Activated gamma-delta T cell treated with Interleukin-2 at 50 U/mL for 16 hours (primary cell): ENCODE measurements at regions not wholly inside any gene's neighbourhood (a gene's known extent, or its start where the extent isn't known, plus 50 kb on each side); places are given as distances from the start of the nearest gene placed in this dataset.
"Not testable (repeated sequence)": the region's sequence is repeated elsewhere in the genome, so short reads cannot be mapped to it uniquely, and the experiment has no call there.

Source experiments
- DNase-seq: peaks from one replicate; pipeline ENCODE4 v3.0.0-alpha.2; 2020

DNA sequence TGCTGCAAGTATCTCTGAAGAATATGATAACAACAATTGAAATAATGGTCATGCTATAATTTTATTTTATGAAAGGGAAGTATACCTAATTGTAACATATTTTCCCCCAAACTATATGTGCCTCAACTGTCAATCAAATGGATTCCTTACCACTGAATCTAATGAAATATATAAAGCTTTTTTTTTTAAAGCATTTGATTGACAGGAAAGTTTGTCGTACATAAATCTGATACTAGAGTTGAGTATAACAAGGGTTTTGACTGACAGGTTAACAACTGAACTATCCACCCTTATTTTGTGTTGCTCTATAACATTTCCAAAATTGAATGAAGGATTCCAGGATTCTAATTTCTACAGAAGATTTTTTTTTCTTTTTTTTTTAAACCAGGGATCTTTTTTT lies 1333.3 kb upstream of the SLC39A10 start:
- DNase-seq = no peak

DNA sequence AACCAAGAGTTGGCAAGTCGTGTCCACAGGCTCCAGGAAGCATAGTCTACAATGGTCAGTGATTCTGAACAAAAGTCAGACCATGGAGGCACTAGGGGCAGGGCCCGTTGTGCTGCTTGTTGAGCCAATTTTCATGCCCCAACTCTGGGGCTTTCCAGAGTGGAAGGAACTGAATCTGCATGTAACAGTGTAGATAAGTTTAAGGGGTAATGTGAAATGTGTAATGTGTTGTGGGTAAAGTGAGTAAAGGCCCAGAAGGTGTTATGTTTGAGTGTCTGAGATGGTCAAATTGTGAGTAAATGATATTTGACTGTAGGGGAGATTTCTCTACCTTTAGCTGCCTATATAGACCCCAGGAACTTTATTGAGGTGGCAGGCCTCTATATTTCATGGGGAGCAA lies 1336.5 kb upstream of the SLC39A10 start:
- no peak for DNase-seq

DNA sequence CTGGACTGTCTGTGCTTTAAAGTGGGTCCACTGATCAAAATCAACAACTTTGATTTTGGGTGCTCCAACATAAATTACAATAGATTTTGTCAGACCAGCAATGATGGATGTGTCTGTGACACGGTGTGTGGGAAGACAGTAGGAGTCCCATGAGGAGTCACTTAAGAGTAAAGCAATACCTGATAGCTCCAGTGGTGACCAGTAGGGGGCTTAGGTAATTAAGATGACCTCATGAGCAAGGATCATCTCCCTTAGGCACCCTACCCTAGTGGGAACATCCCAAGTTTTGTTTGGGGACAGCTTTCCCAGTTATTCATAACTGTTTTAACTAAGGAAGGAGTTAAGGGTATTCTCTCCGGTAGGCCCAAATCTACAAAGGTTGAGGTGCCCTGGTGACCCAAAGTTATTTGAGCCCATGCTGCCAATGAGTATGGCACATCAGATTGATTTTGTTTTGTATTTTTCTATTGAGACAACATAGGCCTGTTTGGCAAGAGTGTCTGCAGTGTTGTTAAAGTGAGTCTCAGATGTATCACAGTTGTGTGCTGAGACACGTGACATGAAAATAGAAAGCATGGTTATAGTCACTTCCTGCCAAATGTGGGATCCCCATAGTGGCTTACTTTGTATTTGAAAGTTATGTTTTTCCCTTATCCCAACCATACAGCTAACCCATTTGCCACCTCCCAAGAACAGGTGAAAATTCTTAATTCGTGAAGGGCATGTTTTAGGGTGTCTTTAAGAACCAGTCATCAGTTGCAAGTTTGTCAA lies 1337.6 kb upstream of the SLC39A10 start:
- no peak for DNase-seq

DNA sequence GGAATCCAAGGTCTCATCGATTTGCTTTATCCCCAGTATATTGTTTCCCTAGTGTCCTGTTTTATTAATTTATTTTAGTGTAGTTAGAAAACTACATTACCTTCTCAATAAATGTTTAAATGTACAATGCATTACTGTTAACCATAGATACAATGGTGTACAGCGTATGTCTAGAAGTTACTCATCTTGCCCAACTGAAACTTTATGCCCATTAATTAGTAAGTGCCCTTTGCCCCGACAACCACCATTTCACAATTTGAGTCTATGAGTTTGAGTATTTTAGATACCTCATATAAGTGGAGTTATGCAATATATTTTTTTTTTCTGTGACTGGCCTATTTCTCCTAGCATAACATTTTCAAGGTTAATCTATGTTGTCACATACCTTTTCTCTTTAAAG lies 1343.0 kb upstream of the SLC39A10 start:
- no peak for DNase-seq

DNA sequence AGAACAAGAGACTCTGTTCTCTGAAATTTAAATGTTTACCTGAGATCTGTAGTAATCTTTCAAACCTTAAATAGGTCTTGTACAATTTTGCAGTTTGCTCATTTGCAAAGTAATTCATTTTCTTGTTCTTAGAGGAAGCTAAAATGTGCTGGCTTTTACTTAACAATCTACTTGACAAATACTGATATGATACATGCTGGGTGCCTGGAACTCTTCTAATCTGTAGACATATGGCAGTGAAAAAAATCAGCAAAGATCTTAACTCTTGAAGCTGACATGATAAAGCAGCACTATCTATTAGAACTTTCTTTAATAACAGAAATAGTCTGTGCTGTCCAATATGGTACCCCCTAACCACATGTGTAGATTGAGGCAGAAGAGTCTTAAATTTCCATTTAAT lies 1352.8 kb upstream of the SLC39A10 start:
- no peak for DNase-seq

DNA sequence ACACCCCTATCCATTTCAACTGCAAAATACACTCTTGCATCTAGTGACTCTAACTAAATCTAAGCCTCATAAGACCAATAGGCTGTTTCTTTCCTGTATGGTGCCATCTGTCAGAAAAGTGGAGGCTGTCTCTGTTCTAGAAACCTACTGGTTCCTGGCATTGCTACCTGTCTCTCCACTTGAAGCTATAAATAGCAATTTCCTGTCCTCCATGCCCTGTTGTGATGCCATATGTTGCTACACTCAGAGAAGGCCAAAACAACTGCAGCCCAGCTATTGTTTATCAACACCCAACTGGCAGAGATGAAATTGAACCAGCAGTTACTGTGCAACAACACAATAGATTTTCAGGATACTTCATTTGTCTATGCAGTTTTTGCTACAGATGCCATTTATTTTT lies 1355.1 kb upstream of the SLC39A10 start:
- DNase-seq = no peak

DNA sequence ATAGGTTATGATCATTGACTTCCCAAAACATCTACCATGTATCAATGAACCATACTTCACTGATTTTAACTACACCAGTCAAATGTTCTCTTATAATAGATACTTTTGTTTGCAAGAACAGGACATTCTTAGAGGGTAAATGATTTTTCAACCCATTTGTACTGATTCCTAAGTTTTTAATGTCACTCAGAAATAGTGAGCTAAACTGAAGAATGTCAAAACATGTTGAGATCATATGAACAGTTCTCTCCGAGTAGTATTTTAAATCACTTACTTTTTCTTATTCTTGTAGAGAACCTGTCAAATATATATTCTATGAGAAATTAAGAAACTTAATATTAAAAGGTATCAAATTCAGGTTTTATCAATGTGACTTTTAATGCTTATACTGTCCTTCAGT lies 1362.9 kb upstream of the SLC39A10 start:
- DNase-seq = no peak

DNA sequence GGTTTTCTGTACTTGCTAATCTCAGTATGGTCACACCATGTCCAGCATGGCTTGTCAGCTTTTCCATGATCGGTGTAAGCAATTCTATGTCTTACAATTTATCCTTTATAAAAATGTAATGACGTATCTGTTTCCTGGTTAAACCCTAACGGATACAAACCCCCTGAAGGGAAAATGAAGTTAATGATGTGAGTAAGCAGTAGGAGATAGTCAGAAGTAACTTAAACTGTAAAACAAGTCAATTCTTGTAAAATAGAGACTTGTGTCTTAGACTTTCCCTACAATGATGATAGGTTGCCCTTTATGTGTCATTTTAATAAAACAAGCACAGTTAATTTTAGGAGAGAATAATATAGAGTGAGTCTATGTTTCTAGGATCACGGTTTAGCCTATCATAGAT lies 1365.9 kb upstream of the SLC39A10 start:
- DNase-seq = no peak

DNA sequence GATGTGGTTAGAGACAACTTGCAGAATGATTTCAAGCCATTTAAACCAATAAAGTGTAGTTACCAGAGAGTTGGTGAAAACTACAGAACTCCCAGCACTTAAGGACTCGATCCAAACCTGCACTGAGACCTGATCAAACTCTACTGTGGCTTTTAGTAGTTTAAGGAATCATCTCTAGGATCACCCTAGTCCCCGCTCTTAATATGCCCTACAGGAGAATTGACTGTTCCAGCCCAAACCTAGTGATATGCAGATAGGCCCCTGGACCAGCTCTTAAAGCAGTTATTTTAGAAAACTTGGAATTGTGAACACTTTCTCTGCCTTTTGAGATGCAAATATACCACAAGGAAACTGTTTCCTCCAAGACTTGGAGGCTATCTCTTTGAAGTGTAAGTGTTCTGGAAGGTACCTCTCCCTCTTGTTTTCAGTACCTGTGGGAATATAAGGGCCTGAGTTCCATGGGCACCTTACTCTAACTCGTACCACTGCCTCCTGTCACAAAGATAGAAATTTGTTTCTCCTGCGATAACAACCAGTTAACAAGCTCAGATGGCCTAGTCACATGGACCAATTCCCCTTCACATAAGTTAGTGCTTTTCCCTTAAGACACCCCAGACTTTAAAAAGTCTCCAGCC lies 1367.2 kb upstream of the SLC39A10 start:
- DNase-seq = no peak

DNA sequence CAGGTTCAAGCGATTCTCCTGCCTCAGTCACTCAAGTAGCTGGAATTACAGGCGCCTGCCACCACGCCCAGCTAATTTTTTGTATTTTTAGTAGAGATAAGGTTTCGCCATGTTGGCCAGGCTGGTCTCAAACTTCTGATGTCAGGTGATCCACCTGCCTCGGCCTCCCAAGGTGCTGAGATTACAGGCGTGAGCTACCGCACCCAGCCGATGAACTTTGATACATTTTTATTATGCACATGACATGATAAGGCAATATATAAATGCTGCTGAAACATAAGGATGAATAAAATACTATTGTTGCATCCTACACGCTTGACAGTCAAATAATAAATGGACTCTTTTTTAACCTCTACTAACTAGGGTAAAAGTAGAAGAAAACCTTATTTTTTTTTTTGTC lies 1380.4 kb upstream of the SLC39A10 start:
- DNase-seq = not testable (repeated sequence)

DNA sequence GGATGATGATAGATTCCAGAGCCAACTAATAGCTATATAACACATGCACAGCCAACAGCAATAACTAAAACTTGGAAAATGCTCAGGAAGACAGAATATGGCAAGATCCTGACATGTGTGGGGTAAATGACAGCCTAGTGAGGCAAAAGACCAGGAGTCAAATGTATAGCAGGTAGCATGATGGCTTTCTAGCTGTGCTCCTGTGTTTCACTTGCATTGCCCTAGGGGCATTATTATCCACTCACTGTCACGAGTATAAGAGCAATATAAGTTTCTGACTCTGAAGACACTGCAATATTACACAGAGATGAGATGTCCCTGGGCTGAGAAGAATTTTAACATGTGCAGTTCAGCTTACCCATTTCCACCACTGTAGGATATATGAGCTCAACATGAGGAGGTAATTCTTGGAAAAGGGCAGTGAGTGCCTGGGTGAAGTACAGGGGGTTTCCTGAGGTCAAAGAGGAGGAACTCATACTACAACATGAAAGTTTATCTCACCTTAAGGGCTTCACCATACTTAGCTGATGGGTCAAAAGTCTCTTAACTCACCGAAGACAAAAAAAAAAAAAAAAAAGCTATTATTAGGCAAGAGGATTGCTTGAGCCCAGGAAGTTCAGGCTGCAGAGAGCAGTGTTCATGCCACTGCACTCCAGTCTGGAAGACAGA lies 1385.6 kb upstream of the SLC39A10 start:
- no peak for DNase-seq

DNA sequence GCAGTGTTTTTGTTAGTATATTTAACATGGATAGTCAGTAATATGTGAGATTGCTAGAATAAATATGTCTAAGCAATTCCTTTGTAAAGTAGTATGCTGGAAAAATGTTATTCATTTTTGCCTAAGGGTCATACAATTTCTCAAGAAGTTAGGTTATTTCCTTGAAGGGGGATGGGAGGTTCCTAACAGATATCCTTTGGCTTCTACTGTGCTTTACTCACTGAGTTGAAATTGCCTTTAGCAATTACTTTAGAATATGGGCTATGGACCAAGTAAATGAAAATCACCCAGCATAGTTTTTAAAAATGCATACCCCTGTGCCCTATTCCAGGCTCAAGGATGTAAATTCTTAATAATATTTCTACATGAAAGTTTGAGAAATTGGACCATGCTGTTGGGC lies 1386.4 kb upstream of the SLC39A10 start:
- no peak for DNase-seq

DNA sequence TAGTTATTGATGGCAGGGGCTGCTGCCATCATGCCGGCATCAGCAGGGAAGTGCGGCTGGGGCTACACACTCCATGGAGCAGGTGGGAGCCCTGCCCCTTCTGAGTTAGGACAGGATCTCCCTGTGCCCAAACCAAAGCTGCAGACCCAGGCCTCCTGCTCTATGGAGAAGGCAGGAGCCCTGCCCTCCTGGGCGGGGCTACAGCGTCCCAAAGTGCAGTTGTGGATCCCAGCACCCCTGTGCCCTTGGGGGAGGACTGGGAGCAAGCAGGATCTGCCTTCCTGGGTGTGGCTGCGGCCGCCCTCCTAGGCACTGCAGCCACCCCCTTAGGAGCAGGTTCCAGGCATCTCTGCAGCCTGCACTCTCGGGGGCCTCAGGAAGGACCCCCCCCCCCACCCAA lies 1392.4 kb upstream of the SLC39A10 start:
- no peak for DNase-seq

DNA sequence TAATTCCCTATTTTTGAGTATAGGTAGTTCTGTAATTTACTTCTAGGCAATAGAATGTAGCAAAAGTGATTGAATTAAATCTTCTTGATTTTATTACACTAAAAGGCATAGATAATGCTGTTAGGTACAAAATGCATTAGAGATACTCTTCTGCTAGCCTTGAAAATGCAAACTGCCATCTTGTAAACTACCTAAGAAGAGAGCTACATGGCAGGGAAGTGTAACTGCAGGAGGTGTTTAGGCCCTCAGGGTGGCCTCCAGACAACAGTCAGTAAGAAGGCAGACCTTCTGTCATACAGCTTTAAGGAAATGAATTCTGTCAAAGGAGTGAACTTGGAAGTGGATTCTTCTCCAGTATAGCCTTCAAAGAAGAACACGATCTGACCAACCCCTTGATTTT lies 1396.8 kb upstream of the SLC39A10 start:
- DNase-seq = no peak

DNA sequence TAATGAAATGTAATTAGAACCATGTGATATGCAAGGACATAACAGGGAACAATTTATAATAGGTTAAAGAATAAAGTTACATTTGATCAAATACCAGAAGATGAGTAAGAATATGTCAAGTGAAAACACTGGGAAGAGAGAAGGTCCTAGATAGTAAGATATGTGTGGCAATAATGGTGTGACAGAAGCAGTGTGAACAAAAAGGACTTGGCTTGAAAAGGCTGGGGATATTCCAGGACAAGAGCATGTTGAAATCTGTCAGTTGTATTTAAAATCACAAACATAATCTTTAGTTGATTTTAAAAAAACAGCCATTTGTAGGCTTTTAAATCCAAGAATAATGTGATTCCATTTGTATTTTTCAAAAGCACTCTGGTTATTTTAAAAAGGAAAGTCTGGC lies 1399.9 kb upstream of the SLC39A10 start:
- DNase-seq = no peak

DNA sequence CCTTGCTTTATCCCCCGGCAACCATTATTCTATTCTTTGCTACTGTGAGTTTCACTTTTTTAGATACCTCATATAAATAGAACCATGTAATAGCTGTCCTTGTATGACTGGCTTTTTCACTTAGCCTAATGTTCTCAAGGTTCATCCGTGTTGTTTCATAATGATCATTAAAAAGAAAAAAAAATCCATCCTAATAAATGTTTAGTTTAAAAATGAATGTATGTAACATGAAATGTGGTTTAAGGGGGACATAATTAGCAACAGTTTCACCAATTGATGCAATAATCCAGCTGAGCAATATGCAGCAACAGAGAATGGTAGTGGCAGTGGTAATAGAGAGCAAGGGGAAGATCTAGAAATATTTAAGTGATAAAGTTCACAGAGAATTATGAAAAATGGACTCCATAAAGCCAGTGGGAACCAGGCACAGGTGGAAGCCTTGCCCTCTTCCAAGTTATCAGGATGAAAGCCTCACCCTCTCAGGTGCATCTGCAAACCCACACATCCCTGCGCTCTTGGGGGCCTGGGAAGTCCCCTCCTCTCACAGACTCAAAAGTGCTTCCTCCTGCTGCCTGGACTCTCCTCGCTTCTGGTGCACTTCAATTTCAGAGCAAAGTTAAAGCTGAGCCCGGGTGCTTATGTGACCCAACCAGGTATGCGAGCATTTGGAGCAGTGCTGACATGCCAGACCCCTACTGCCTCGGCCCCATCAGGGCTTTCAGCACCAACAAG lies 1403.3 kb upstream of the SLC39A10 start:
- DNase-seq = no peak

DNA sequence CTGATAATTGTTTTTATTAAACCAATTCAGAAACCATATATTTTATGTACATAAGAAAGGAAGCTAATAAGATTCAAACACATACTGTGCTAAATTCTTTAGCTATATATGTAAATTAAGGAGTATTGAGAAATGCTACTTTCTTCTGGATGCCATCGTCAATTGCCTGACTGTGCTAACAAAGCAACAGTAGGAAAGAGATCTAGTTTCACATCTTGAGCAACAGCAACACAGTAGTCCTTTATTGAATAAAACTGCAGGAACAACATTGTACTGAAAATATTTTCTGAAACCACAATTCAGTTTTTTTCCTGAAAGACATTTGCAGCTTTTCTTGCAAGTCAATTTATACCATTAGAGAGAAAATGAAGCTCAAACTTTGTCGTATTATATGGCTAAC lies 1404.9 kb upstream of the SLC39A10 start:
- DNase-seq = no peak

DNA sequence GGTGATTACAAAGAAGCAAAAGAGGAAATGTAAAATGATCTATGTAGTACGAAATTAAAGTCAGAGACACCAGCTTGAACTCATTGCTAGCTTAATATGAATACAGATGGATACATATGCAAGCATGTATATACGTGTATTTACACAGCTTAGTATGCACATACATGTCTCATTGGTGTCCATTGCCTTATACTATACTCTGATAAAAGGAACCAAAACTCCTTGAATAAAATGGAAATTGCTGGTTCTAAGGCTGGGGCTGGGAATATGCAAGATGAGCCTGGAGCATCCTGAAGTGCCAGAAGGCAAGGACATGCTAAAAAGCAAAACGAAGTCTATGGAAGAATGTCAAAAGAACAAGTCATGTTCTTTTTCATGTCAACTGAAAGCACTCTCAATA lies 1424.4 kb upstream of the SLC39A10 start:
- no peak for DNase-seq

DNA sequence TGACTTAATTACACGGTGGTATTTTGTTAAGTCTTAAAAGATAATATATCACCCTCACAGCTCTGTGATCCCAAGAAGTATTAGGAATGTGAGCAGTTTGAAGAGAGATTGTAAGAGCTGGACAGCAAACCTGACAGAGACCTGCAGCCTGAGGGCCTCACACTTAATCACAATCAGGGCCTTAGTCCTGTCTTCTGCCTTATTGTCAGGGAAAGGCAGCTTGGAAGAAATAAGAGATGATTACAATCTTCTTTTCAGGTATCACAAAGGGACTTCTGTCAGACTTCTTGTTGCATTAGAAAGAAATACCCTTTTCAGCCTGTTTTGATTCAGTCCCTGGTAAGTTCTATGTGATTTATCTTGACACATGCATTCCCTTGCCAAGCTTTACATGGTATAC lies 1433.8 kb upstream of the SLC39A10 start:
- DNase-seq = no peak

DNA sequence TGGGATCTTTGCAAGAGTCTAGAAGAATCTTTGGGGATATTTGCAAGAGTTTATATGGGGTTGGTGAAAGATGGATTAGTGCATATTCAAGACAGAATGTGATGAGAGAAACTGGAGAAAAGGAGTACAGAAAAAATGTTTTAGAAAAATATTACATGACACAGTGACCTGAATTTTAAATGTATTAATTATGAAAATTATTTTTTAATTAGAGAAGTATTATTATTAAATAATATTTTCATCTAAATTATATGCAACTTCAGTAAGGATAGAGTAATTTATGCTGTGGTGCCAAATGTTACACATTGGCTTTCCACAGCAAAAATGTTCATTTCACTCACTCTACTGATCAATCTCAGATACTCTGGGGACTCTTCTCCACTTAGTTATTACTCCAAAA lies 1442.8 kb upstream of the SLC39A10 start:
- no peak for DNase-seq

DNA sequence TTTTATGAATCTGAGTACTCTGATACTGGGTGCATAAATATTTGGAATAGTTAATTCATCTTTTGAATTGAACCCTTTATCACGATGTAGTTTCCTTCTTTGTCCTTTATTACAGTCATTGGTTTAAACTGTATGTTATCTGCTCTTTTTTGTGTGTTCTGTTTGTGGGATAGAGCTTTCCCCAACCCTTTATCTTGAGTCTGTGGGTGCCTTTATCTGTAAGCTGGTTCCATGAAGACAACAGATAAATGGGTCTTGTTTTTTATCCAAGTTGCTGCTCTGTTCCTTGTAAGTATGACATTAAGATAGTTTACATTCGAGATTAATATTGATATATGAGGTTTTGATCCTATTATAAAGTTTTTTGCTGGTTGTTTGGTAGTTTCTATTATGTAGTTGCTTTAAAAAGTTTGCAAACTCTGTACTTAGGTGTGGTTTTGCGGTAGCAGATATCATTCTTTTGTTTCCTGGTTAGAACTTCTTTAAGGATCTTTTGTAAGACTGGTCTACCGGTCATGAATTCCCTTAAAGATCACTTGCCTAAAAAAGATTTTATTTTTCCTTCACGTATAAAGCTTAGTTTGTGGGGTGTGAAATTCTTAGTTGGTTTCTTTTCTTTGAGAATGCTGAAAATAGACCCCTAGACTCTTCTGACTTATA lies 1451.3 kb upstream of the SLC39A10 start:
- no peak for DNase-seq

DNA sequence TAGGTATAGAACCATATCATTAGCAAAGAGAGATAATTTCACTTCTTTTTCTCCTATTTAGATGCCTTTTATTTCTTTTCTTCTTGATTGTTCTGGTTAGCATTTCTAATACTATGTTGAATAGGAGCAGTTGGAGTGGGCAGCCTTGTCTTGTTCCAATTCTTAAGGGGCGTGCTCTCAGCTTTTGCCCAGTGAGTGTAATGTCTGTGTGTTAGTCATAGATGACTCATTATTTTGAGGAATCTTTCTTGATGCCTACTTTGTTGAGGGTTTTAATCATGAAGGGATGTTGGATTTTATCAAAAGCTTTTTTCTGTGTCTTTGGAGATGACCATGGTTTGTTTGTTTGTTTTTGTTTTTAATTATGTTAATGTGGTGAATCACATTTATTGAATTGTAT lies 1453.1 kb upstream of the SLC39A10 start:
- DNase-seq = no peak

DNA sequence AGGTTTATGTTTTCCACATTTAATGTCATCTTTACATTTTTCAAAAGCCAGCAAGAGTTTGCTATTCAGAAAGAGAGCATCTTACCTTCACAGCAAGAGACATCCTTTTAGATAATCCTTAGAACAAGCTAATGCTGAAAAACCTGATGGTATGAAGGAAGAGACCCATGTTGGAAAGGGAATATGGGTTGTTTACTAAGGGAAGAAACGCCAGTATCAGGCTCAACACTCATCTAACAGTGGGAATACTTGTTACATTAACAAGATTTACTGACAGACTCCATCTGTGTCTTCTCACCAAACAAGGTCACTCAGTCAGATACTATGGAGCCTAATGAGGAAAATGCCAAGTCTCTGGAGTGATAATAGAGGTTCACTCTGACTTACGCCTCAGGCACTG lies 1474.1 kb upstream of the SLC39A10 start:
- no peak for DNase-seq
